Mesenchymal stem cell (in vitro differentiated cells and primary cell): ENCODE measurements at regions not wholly inside any gene's neighbourhood (a gene's known extent, or its start where the extent isn't known, plus 50 kb on each side); places are given as distances from the start of the nearest gene placed in this dataset.

ENCODE experiments used
- DNase-seq: peaks from one replicate; pipeline ENCODE4 v3.0.0-alpha.2; 2013
- H2AFZ ChIP-seq: one replicate; pipeline ENCODE4 v1.6.1; 2013; ENCODE audit warnings: low read depth, mild to moderate bottlenecking, control low read depth, inconsistent platforms, low read length, moderate library complexity
- H2AK5ac ChIP-seq: 2 replicates; pipeline ENCODE4 v1.6.1; 2013; ENCODE audit warnings: low read length, moderate library complexity, mild to moderate bottlenecking, inconsistent platforms; ENCODE audit not compliant: severe bottlenecking
- H2BK120ac ChIP-seq: one replicate; pipeline ENCODE4 v1.6.1; 2013; ENCODE audit warnings: low read depth, mild to moderate bottlenecking, inconsistent platforms, low read length, moderate library complexity
- H2BK12ac ChIP-seq, 2 experiments: one replicate each; pipeline ENCODE4 v1.6.1; 2013; ENCODE audit warnings: inconsistent platforms in 2 of 2, low read length in 2 of 2, mild to moderate bottlenecking in 2 of 2, moderate library complexity in 2 of 2, control low read depth in 1 of 2
- H2BK15ac ChIP-seq: one replicate; pipeline ENCODE4 v1.6.1; 2013; ENCODE audit warnings: mild to moderate bottlenecking, low read depth, inconsistent platforms; ENCODE audit not compliant: poor library complexity, severe bottlenecking
- H2BK5ac ChIP-seq: 2 replicates; pipeline ENCODE4 v1.6.1; 2013; ENCODE audit warnings: low read depth, mild to moderate bottlenecking, low read length, control low read depth, inconsistent platforms; ENCODE audit not compliant: poor library complexity, severe bottlenecking
- H3K14ac ChIP-seq, 2 experiments: one replicate each; pipeline ENCODE4 v1.6.1; 2013; ENCODE audit warnings: inconsistent platforms in 2 of 2, low read length in 2 of 2, control low read depth in 1 of 2, mild to moderate bottlenecking in 1 of 2, moderate library complexity in 1 of 2
- H3K18ac ChIP-seq, 2 experiments: one replicate each; pipeline ENCODE4 v1.6.1; 2013; ENCODE audit warnings: inconsistent platforms in 2 of 2, low read length in 2 of 2, control low read depth in 1 of 2, low read depth in 1 of 2, mild to moderate bottlenecking in 1 of 2
- H3K23ac ChIP-seq, 2 experiments: one replicate each; pipeline ENCODE4 v1.6.1; 2013; ENCODE audit warnings: inconsistent platforms in 2 of 2, low read length in 2 of 2, mild to moderate bottlenecking in 2 of 2, moderate library complexity in 2 of 2, control low read depth in 1 of 2
- H3K27ac ChIP-seq: 2 replicates; pipeline ENCODE4 v1.5.1; 2013; ENCODE audit warnings: mild to moderate bottlenecking, moderate library complexity, low read length, control low read depth, inconsistent platforms; ENCODE audit not compliant: poor library complexity, severe bottlenecking
- H3K27me3 ChIP-seq, 2 experiments: 2 replicates each; pipeline versions ENCODE4 v1.6.1 to v1.7.0; 2013; ENCODE audit warnings: low read length in 2 of 2, mild to moderate bottlenecking in 2 of 2, moderate library complexity in 2 of 2, control low read depth in 1 of 2, inconsistent platforms in 1 of 2; ENCODE audit not compliant: control insufficient read depth in 1 of 2, insufficient read depth in 1 of 2
- H3K36me3 ChIP-seq, 2 experiments: 2 replicates each; pipeline versions ENCODE4 v1.6.1 to v1.7.0; 2013; ENCODE audit warnings: low read length in 2 of 2, control low read depth in 1 of 2, inconsistent platforms in 1 of 2, low read depth in 1 of 2, mild to moderate bottlenecking in 1 of 2; ENCODE audit not compliant: insufficient read depth in 2 of 2, control insufficient read depth in 1 of 2
- H3K4ac ChIP-seq, 2 experiments: one replicate each; pipeline ENCODE4 v1.6.1; 2013; ENCODE audit warnings: inconsistent platforms in 2 of 2, low read length in 2 of 2, mild to moderate bottlenecking in 2 of 2, moderate library complexity in 2 of 2, control low read depth in 1 of 2, low read depth in 1 of 2
- H3K4me1 ChIP-seq: 2 replicates; pipeline ENCODE4 v1.6.1; 2013; ENCODE audit warnings: low read depth, low read length, control low read depth; ENCODE audit not compliant: control insufficient read depth, insufficient read depth
- H3K4me2 ChIP-seq: 2 replicates; pipeline ENCODE4 v1.6.1; 2013; ENCODE audit warnings: low read length, mild to moderate bottlenecking, inconsistent platforms; ENCODE audit not compliant: poor library complexity, severe bottlenecking
- H3K4me3 ChIP-seq, 2 experiments: 2 replicates each; pipeline versions ENCODE4 v1.5.1 to v1.7.0; 2013; ENCODE audit warnings: low read length in 2 of 2, mild to moderate bottlenecking in 2 of 2, control low read depth in 1 of 2, low read depth in 1 of 2; ENCODE audit not compliant: insufficient read depth in 1 of 2
- H3K79me1 ChIP-seq: replicated peaks from 2 replicates; pipeline ENCODE4 v1.6.1; 2013; ENCODE audit warnings: mild to moderate bottlenecking, control low read depth, low read length, inconsistent platforms; ENCODE audit not compliant: poor library complexity, severe bottlenecking
- H3K9ac ChIP-seq: 2 replicates; pipeline ENCODE4 v1.7.0; 2013; ENCODE audit warnings: mild to moderate bottlenecking, low read length, moderate library complexity
- H3K9me3 ChIP-seq: 2 replicates; pipeline ENCODE4 v1.7.0; 2013; ENCODE audit warnings: mild to moderate bottlenecking, low read length; ENCODE audit not compliant: control insufficient read depth
- H4K8ac ChIP-seq: one replicate; pipeline ENCODE4 v1.6.1; 2013; ENCODE audit warnings: inconsistent platforms, mild to moderate bottlenecking, low read length, moderate library complexity
- H4K91ac ChIP-seq: one replicate; pipeline ENCODE4 v1.6.1; 2013; ENCODE audit warnings: mild to moderate bottlenecking, low read length, inconsistent platforms
- WGBS: methylation state at CpG from one replicate; pipeline ENCODE4 v1.1.7; 2013; ENCODE audit warnings: mixed read lengths; 5-methylcytosine and 5-hydroxymethylcytosine counted together

GRCh38 chr2:23153484-23153883 lies 231.5 kb upstream of the KLHL29 start:
- Histone ChIP-seq H3K27ac (no peak overlapping the region), H3K4ac (no peak overlapping the region), H3K4me3 (no peak overlapping the region), H2AFZ (no peak overlapping the region), H3K9ac (no peak overlapping the region), H3K14ac (no peak overlapping the region), H3K23ac (no peak overlapping the region), H3K27me3 (peaks cover 0 to 4% of the 10 kb centered on the region in 2 experiments), H2BK120ac (no peak overlapping the region), H3K9me3 (no peaks in the 10 kb centered on the region), H3K36me3 (no peaks in the 10 kb centered on the region), H2BK15ac (no peak overlapping the region), H4K91ac (no peak overlapping the region), H3K18ac (no peak overlapping the region), H2AK5ac (no peak overlapping the region), H4K8ac (no peak overlapping the region), H2BK5ac (no peak overlapping the region), H3K4me1 (no peaks in the 10 kb centered on the region), H2BK12ac (no peak overlapping the region), H3K79me1 (no peaks in the 10 kb centered on the region), H3K4me2 (no peak overlapping the region)
- no peak for DNase-seq
- 62% methylated on average over 3 of the region's 3 CpGs for WGBS

- Histone ChIP-seq H3K36me3 (no peaks in the 10 kb centered on the region), H3K4me3 (no peak overlapping the region), H3K9ac (no peak overlapping the region), H2AK5ac (no peak overlapping the region), H2AFZ (no peak overlapping the region), H3K4ac (no peak overlapping the region), H4K91ac (no peak overlapping the region), H3K27ac (no peak overlapping the region), H3K18ac (no peak overlapping the region), H3K27me3 (peaks cover 0 to 4% of the 10 kb centered on the region in 2 experiments), H3K14ac (no peak overlapping the region), H3K9me3 (no peaks in the 10 kb centered on the region), H2BK12ac (no peak overlapping the region), H2BK5ac (no peak overlapping the region), H3K4me2 (no peak overlapping the region), H2BK15ac (no peak overlapping the region), H2BK120ac (no peak overlapping the region), H3K23ac (no peak overlapping the region), H3K79me1 (no peaks in the 10 kb centered on the region), H3K4me1 (no peaks in the 10 kb centered on the region), H4K8ac (no peak overlapping the region)
- 87% methylated on average over 3 of the region's 4 CpGs for WGBS
- no peak for DNase-seq
These were observed 230.0 kb upstream of the KLHL29 start for GRCh38 chr2:23155022-23155421.

GRCh38 chr2:23157812-23158211 lies 227.2 kb upstream of the KLHL29 start:
- no peaks in the 10 kb centered on the region for H3K36me3 ChIP-seq
- no peak overlapping the region for H3K4me3 ChIP-seq
- no peak overlapping the region for H2BK12ac ChIP-seq
- no peak overlapping the region for H3K27ac ChIP-seq
- H3K4ac ChIP-seq: no peak overlapping the region
- H3K23ac ChIP-seq: no peak overlapping the region
- H4K8ac ChIP-seq: no peak overlapping the region
- no peak overlapping the region for H2AFZ ChIP-seq
- peaks cover 0 to 8% of the 10 kb centered on the region in 2 experiments for H3K27me3 ChIP-seq
- H3K14ac ChIP-seq: no peak overlapping the region
- H2BK120ac ChIP-seq: no peak overlapping the region
- no peak overlapping the region for H2BK15ac ChIP-seq
- H2BK5ac ChIP-seq: no peak overlapping the region
- no peak overlapping the region for H3K9ac ChIP-seq
- H2AK5ac ChIP-seq: no peak overlapping the region
- H3K79me1 ChIP-seq: no peaks in the 10 kb centered on the region
- H4K91ac ChIP-seq: no peak overlapping the region
- no peak for DNase-seq
- no peaks in the 10 kb centered on the region for H3K4me1 ChIP-seq
- H3K18ac ChIP-seq: no peak overlapping the region
- H3K4me2 ChIP-seq: no peak overlapping the region
- no peaks in the 10 kb centered on the region for H3K9me3 ChIP-seq

GRCh38 chr2:23158306-23158705 lies 226.7 kb upstream of the KLHL29 start:
- Histone ChIP-seq H2BK5ac (no peak overlapping the region), H3K36me3 (no peaks in the 10 kb centered on the region), H3K4me3 (no peak overlapping the region), H3K9me3 (no peaks in the 10 kb centered on the region), H4K91ac (no peak overlapping the region), H2BK15ac (no peak overlapping the region), H3K9ac (no peak overlapping the region), H3K23ac (no peak overlapping the region), H3K27ac (no peak overlapping the region), H2AK5ac (no peak overlapping the region), H3K4ac (no peak overlapping the region), H3K79me1 (no peaks in the 10 kb centered on the region), H3K14ac (no peak overlapping the region), H2BK120ac (no peak overlapping the region), H2AFZ (no peak overlapping the region), H3K4me2 (no peak overlapping the region), H2BK12ac (no peak overlapping the region), H3K4me1 (no peaks in the 10 kb centered on the region), H4K8ac (no peak overlapping the region), H3K18ac (no peak overlapping the region), H3K27me3 (peaks cover 0 to 8% of the 10 kb centered on the region in 2 experiments)
- WGBS: 35% methylated on average over 1 of the region's 2 CpGs
- DNase-seq: no peak
